VCaP (cell line): ENCODE measurements at regions not wholly inside any gene's neighbourhood (a gene's known extent, or its start where the extent isn't known, plus 50 kb on each side); places are given as distances from the start of the nearest gene placed in this dataset.
"Not testable (repeated sequence)": the region's sequence is repeated elsewhere in the genome, so short reads cannot be mapped to it uniquely, and the experiment has no call there.

ENCODE experiments used
- H3K27ac ChIP-seq: fragments of 450-650 bp; 2 replicates; pipeline ENCODE4 v1.5.1; 2017
- TF ChIP-seq, protein P1 (sequence below): fragments of 450-650 bp; conservative IDR thresholded peaks from 2 replicates; pipeline ENCODE4 v1.5.1; 2017; ENCODE audit warnings: mild to moderate bottlenecking, moderate library complexity

DNA sequence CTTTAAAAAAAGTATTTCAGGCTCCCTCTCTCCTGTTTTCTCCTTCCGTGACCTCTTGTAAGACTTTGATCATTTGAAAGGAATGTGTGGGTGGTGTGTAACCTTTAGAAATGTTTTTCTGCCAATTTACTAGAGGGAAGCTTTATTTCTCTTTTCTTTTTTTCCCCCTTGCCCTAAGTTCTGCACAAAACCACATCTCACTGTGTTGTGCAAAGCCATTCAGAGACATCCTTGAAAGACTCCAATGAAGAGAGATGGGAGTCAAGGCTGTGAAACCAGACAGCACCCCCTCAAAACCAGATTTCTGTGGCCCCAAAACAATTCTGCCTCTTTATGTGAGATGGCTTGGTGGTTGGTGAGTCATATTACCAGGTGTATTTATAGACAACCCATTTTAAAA, 184.6 kb upstream of the ERBB4 start:
- H3K27ac ChIP-seq = no peak overlapping the region
- TF ChIP-seq, protein P1, sequence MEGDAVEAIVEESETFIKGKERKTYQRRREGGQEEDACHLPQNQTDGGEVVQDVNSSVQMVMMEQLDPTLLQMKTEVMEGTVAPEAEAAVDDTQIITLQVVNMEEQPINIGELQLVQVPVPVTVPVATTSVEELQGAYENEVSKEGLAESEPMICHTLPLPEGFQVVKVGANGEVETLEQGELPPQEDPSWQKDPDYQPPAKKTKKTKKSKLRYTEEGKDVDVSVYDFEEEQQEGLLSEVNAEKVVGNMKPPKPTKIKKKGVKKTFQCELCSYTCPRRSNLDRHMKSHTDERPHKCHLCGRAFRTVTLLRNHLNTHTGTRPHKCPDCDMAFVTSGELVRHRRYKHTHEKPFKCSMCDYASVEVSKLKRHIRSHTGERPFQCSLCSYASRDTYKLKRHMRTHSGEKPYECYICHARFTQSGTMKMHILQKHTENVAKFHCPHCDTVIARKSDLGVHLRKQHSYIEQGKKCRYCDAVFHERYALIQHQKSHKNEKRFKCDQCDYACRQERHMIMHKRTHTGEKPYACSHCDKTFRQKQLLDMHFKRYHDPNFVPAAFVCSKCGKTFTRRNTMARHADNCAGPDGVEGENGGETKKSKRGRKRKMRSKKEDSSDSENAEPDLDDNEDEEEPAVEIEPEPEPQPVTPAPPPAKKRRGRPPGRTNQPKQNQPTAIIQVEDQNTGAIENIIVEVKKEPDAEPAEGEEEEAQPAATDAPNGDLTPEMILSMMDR = no peak

DNA sequence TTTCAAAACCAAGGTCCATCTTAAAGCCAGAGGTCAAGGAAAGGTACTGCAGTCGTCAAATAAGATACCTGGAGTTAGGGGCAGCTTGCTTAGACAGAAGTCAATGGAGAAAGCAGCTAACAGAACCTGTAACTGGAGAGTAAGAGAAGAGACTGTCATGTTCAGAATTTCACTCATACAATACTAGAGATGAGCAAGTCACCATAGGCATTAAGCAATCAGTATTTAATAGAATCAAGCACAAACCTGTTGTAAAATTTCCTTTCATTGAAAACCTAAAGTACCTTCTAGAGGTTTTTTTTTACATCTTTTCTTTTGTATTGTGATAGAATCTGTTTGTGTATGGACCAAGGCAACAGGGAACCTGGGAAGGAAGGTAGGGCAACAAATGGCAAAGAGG, 183.4 kb upstream of the ERBB4 start:
- TF ChIP-seq, protein P1 = no peak

DNA sequence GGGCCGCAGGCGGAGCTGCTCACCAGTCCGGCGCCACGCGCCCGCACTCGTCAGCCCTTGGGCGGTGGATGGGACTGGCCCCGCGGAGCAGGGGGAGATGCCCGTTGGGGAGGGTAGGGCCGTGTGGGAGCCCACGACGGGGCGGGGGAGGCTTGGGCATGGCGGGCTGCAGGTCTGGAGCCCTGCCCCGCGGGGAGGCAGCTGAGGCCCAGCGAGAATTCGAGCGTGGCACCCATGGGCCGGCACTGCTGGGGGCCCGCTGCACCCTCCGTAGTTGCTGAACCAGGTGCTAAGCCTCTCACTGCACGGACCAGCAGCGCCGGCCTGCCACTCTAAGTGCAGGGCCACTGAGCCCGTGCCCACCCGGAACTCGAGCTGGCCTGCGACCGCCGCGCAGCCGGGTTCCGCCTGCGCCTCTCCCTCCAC, 182.4 kb upstream of the ERBB4 start:
- no peak overlapping the region for H3K27ac ChIP-seq
- TF ChIP-seq, protein P1 = no peak

More for the DNA sequence above, 183.4 kb upstream of the ERBB4 start:
- H3K27ac ChIP-seq = no peak overlapping the region

DNA sequence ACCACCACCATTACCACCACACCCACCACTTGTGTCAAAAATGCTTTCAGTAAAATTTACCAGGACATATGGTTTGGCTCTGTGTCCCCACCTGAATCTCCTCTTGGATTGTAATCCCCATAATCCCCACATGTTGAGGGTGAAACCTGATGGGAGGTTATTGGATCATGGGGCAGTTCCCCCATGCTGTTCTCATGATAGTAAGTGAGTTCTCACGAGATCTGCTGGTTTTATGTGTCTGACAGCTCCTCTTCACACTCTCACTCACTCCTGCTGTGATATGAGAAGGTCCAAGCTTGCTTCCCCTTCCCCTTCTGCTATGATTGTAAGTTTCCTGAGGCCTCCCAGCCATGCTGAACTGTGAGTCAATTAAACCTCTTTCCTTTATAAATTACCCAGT, 176.8 kb upstream of the ERBB4 start:
- not testable (repeated sequence) for H3K27ac ChIP-seq

DNA sequence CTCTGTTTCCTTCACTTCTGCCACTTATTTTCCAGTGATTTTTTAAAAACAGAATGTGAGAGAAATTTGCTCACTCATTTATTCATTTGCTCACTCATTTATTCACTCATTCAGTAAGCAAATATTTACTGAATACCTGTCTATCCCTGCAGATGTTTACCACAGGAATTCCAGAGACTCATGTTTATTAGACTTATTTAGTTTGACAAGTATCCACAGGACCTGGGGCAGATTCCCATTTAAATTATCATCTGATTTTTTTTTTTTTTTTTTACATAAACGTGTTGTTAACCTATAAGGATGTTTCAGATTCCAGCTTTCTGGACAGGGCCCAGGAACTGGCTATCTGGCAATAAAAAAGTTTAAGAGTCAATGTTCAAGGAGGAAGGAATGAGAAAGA, 175.1 kb upstream of the ERBB4 start:
- TF ChIP-seq, protein P1 = no peak
- no peak overlapping the region for H3K27ac ChIP-seq

DNA sequence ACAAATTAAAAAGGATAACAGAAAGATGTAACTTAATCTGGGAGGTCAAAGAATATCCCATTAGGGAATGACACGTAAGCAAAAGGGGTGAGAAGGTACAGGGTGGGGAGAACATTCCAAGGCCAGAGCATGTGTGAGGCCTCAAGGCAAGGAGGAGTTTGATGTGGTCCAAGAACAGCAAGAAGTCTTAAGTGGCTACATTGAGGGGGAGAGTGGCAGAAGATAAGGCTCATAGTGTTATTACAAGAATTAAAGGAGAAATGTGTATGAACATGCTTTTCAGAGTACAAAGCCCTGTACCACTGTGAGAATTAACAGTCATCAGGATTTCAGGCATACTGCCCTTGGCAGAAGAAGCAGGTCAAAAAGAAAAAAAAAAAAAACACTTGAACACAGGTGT, 174.4 kb upstream of the ERBB4 start:
- TF ChIP-seq, protein P1 = no peak
- no peak overlapping the region for H3K27ac ChIP-seq

DNA sequence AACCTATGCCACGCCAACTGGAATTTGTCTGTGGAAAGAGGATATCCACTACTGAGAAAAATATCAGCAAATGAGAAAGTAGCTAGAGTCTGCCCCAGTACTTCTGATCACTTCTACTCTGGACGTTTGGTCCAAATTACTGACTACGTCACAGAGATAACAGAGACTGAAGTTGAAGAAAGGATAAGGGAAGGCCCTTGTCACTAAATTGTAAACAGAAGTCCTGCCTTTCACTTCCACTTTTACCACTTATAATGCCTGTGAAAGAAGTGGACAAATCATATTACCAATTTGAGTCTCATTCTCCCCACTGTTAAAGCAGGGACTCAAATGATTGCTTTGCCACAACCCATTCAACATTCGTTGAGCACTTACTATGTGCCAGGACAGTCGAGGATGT, 173.9 kb upstream of the ERBB4 start:
- TF ChIP-seq, protein P1 = no peak
- no peak overlapping the region for H3K27ac ChIP-seq

DNA sequence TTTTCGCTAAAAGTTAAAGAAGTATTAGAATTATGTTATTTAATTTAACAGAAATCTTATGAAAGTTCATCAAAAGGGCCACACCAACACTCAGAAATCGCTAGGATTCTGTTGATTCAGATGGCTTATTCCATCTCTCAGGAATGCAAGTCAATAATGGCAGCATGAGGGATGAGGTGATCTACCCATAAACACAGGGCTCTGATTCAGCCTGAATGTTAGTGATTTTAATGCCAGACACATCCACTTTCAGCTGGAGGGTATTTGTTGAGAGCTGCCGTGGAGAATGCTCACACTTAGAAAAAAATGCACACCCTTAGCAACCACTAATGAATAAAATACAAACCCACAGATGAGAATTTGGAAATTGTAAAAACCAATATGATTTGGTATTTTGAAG, 173.3 kb upstream of the ERBB4 start:
- TF ChIP-seq, protein P1 = no peak
- no peak overlapping the region for H3K27ac ChIP-seq
